ENCODE measurements at regions not wholly inside any gene's neighbourhood (a gene's known extent, or its start where the extent isn't known, plus 50 kb on each side); places are given as distances from the start of the nearest gene placed in this dataset.
"Not testable (repeated sequence)": the region's sequence is repeated elsewhere in the genome, so short reads cannot be mapped to it uniquely, and the experiment has no call there.

GRCh38 chr10:108956149-108956548 lies 967.2 kb downstream of the XPNPEP1 start:
- Histone ChIP-seq H3K27me3 (ENCODE audit: insufficient read depth, low read depth) (no peaks in the 10 kb centered on the region), H4K20me1 (ENCODE audit: insufficient read depth) (no peaks in the 10 kb centered on the region), H3K36me3 (ENCODE audit: low read depth) (no peaks in the 10 kb centered on the region), H3K4me1 (replicated peaks; ENCODE audit: insufficient read depth) (no peaks in the 10 kb centered on the region), H3F3A (ENCODE audit: insufficient read depth, low read depth) (no peaks in the 10 kb centered on the region), H3K4me3 (no peak overlapping the region), H3K27ac (no peak overlapping the region), H3K4me2 (no peak overlapping the region), H3K79me2 (ENCODE audit: low read depth) (no peaks in the 10 kb centered on the region), H3K9me3 (ENCODE audit: insufficient read depth, low read depth) (no peaks in the 10 kb centered on the region), H2AFZ (no peak overlapping the region), H3K9me2 (ENCODE audit: insufficient read depth) (no peaks in the 10 kb centered on the region)
- TF ChIP-seq CTCF (conservative IDR thresholded peaks at IDR 0.05) (no peak), EZH2 (IDR thresholded peaks at IDR 0.05; ENCODE audit: low read depth) (no peak)
- no TSS peak for BruUV-seq (replicated peaks)
- no peak for DNase-seq
- CTCF ChIA-PET, result no interaction called here
- POLR2A ChIA-PET (ENCODE audit: unreplicated experiment), result no interaction called here
- intact Hi-C loops (cut with micrococcal nuclease; ENCODE audit: unreplicated experiment), result no loop called here

GRCh38 chr10:108920029-108920428 lies 1003.3 kb downstream of the XPNPEP1 start:
- H3K27me3 ChIP-seq (ENCODE audit: insufficient read depth, low read depth); H3K9me2 ChIP-seq (ENCODE audit: insufficient read depth); H4K20me1 ChIP-seq (ENCODE audit: insufficient read depth); H3K36me3 ChIP-seq (ENCODE audit: low read depth); BruUV-seq (replicated peaks); H2AFZ ChIP-seq; CTCF ChIA-PET; H3K4me2 ChIP-seq; POLR2A ChIA-PET (ENCODE audit: unreplicated experiment); H3K79me2 ChIP-seq (ENCODE audit: low read depth); intact Hi-C loops (cut with micrococcal nuclease; ENCODE audit: unreplicated experiment); H3F3A ChIP-seq (ENCODE audit: insufficient read depth, low read depth); H3K9me3 ChIP-seq (ENCODE audit: insufficient read depth, low read depth); H3K4me1 ChIP-seq (replicated peaks; ENCODE audit: insufficient read depth); H3K4me3 ChIP-seq; H3K27ac ChIP-seq; DNase-seq: not testable (repeated sequence)

GRCh38 chr10:108913300-108913699 lies 1010.0 kb downstream of the XPNPEP1 start:
- Histone ChIP-seq H3K4me3 (no peak overlapping the region), H3F3A (ENCODE audit: insufficient read depth, low read depth) (no peaks in the 10 kb centered on the region), H2AFZ (no peak overlapping the region), H3K27me3 (ENCODE audit: insufficient read depth, low read depth) (no peaks in the 10 kb centered on the region), H3K27ac (no peak overlapping the region), H3K4me2 (no peak overlapping the region), H3K36me3 (ENCODE audit: low read depth) (no peaks in the 10 kb centered on the region), H3K9me2 (ENCODE audit: insufficient read depth) (no peaks in the 10 kb centered on the region), H3K9me3 (ENCODE audit: insufficient read depth, low read depth) (no peaks in the 10 kb centered on the region), H4K20me1 (ENCODE audit: insufficient read depth) (no peaks in the 10 kb centered on the region), H3K4me1 (replicated peaks; ENCODE audit: insufficient read depth) (no peaks in the 10 kb centered on the region), H3K79me2 (ENCODE audit: low read depth) (no peaks in the 10 kb centered on the region)
- BruUV-seq (replicated peaks), result no TSS peak
- intact Hi-C loops (cut with micrococcal nuclease; ENCODE audit: unreplicated experiment), result no loop called here
- TF ChIP-seq EZH2 (IDR thresholded peaks at IDR 0.05; ENCODE audit: low read depth) (no peak), CTCF (conservative IDR thresholded peaks at IDR 0.05) (no peak)
- CTCF ChIA-PET, result no interaction called here
- POLR2A ChIA-PET (ENCODE audit: unreplicated experiment), result no interaction called here
- DNase-seq, result no peak

GRCh38 chr10:108911814-108912541 lies 1011.3 kb downstream of the XPNPEP1 start:
- Histone ChIP-seq H3K9me3 (ENCODE audit: insufficient read depth, low read depth) (no peaks in the 10 kb centered on the region), H3F3A (ENCODE audit: insufficient read depth, low read depth) (no peaks in the 10 kb centered on the region), H3K9me2 (ENCODE audit: insufficient read depth) (no peaks in the 10 kb centered on the region), H4K20me1 (ENCODE audit: insufficient read depth) (no peaks in the 10 kb centered on the region), H3K27ac (no peak overlapping the region), H3K36me3 (ENCODE audit: low read depth) (no peaks in the 10 kb centered on the region), H2AFZ (no peak overlapping the region), H3K4me2 (no peak overlapping the region), H3K79me2 (ENCODE audit: low read depth) (no peaks in the 10 kb centered on the region), H3K27me3 (ENCODE audit: insufficient read depth, low read depth) (no peaks in the 10 kb centered on the region), H3K4me1 (replicated peaks; ENCODE audit: insufficient read depth) (no peaks in the 10 kb centered on the region), H3K4me3 (no peak overlapping the region)
- intact Hi-C loops (cut with micrococcal nuclease; ENCODE audit: unreplicated experiment), result no loop called here
- TF ChIP-seq CTCF (conservative IDR thresholded peaks at IDR 0.05), result no peak
- DNase-seq, result no peak
- BruUV-seq (replicated peaks), result no TSS peak
- POLR2A ChIA-PET (ENCODE audit: unreplicated experiment), result no interaction called here
- CTCF ChIA-PET, result no interaction called here

Measured in PC-9 (cell line).